ENCODE measurements at regions not wholly inside any gene's neighbourhood (a gene's known extent, or its start where the extent isn't known, plus 50 kb on each side); places are given as distances from the start of the nearest gene placed in this dataset.
A peak's percentile ranks its signal among the peaks of the same experiment; 100 is the strongest.

DNA sequence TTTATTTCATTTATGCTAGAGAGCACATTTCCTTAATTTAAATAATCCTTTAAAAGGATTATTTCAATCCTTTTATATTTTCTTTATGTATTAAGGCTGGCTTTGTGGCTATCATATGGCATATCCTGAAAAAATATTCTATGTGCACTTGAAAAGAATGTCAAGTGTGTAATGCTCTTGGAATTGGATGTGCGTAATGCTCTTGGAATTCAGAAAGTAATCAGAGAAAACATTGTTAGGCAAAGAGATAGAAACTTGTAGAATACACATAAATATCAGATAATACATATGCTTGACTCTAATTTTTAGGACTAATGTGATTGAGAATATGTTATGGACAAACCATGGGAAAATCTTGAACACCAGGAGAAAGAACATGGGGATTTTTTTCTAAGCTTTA lies 197.5 kb upstream of the COL3A1 start:
- H3K9me3 ChIP-seq, result no peaks in the 10 kb centered on the region
- TF ChIP-seq EP300 (IDR thresholded peaks at IDR 0.05) (no peak), POLR2A (IDR thresholded peaks at IDR 0.05) (no peak), CTCF (IDR thresholded peaks at IDR 0.05) (no peak)
- no peaks in the 10 kb centered on the region for H3K4me1 ChIP-seq (ENCODE audit: insufficient read depth)
- 91 to 98% (median 97%) methylated on average over 1 of the region's 1 CpG for WGBS, 3 donors
- no peak overlapping the region for H3K4me3 ChIP-seq
- no peak for DNase-seq
- H3K27ac ChIP-seq, result no peak overlapping the region
- no peaks in the 10 kb centered on the region for H3K27me3 ChIP-seq
- intact Hi-C loops (cut with DNase I), result no loop called here
- no peaks in the 10 kb centered on the region for H3K36me3 ChIP-seq

- H3K36me3 ChIP-seq, result no peaks in the 10 kb centered on the region
- no peaks in the 10 kb centered on the region for H3K4me1 ChIP-seq (ENCODE audit: insufficient read depth)
- H3K4me3 ChIP-seq, result no peak overlapping the region
- H3K27ac ChIP-seq, result no peak overlapping the region
- WGBS, 3 donors, result 91 to 96% (median 91%) methylated on average over 1 of the region's 1 CpG
- no peak for TF ChIP-seq EP300 (IDR thresholded peaks at IDR 0.05)
- TF ChIP-seq POLR2A (IDR thresholded peaks at IDR 0.05), result no peak
- no peak for TF ChIP-seq CTCF (IDR thresholded peaks at IDR 0.05)
- intact Hi-C loops (cut with DNase I), result loop anchor here in 2 of 4 donors (10.0 kb wide), 1 partner anchor 190 kb away; the partner anchor contains the start of gene COL3A1 (in 2 of the 2)
- no peak for DNase-seq
- no peaks in the 10 kb centered on the region for H3K27me3 ChIP-seq
- H3K9me3 ChIP-seq, result no peaks in the 10 kb centered on the region
These were observed 189.9 kb upstream of the COL3A1 start for GRCh38 chr2:188784269-188784762.

DNA sequence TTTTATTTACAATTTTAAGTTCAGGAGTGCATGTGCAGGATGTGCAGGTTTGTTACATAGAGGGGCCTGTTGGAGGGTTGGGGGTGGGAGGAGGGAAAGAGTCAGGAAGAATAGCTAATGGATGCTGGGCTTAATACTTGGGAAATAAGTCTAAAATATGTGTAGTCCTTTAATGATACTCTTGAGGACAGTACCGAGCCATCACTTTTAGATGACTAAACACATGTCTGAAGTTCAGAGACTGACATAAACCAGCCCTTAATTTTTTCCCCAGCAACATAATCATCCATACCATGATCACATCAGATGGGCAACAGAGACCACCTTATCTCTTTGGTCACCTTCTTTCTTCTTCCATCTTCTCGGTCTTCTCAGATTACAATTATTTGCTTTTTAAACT lies 189.1 kb upstream of the COL3A1 start:
- DNase-seq, result no peak
- Histone ChIP-seq H3K4me3 (no peak overlapping the region), H3K27ac (no peak overlapping the region), H3K36me3 (no peaks in the 10 kb centered on the region), H3K27me3 (no peaks in the 10 kb centered on the region), H3K4me1 (ENCODE audit: insufficient read depth) (no peaks in the 10 kb centered on the region), H3K9me3 (no peaks in the 10 kb centered on the region)
- TF ChIP-seq POLR2A (IDR thresholded peaks at IDR 0.05), result no peak
- TF ChIP-seq EP300 (IDR thresholded peaks at IDR 0.05), result no peak
- no peak for TF ChIP-seq CTCF (IDR thresholded peaks at IDR 0.05)
- 91 to 97% (median 96%) methylated on average over 2 of the region's 2 CpGs for WGBS, 3 donors
- intact Hi-C loops (cut with DNase I), result loop anchor here in 2 of 4 donors (10.0 kb wide), 1 partner anchor 190 kb away; the partner anchor contains the start of gene COL3A1 (in 2 of the 2)

DNA sequence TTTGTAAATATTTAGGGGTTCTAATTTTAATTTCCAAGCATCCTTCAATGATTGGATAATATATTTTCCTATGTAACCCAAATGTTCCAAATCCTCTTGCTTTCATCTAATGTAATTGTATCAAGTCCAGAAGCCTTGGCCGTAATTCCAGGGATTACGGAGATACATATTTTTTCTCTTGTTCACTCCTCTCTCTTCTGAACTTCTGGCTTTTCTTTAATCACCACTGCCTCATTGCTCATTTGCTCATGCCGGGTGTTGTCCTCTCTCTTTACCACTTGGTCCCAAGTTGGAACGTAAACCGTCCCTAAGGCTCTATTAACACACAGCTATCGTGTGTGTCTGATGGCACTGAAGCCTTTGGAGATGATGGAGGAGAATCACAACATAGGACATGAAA lies 188.7 kb upstream of the COL3A1 start:
- intact Hi-C loops (cut with DNase I), result loop anchor here in 2 of 4 donors (10.0 kb wide), 1 partner anchor 189 kb away; the partner anchor contains the start of gene COL3A1 (in 2 of the 2)
- Histone ChIP-seq H3K4me3 (no peak overlapping the region), H3K36me3 (no peaks in the 10 kb centered on the region)

More for the DNA sequence above, 188.7 kb upstream of the COL3A1 start:
- Histone ChIP-seq H3K27me3 (no peaks in the 10 kb centered on the region), H3K4me1 (ENCODE audit: insufficient read depth) (no peaks in the 10 kb centered on the region), H3K9me3 (no peaks in the 10 kb centered on the region), H3K27ac (peak overlapping the region in 1 of 2 donors; percentile 16)
- DNase-seq, result peak in 1 of 5 donors; percentile 18
- 59 to 85% (median 75%) methylated on average over 6 of the region's 6 CpGs for WGBS, 3 donors
- no peak for TF ChIP-seq CTCF (IDR thresholded peaks at IDR 0.05)
- no peak for TF ChIP-seq POLR2A (IDR thresholded peaks at IDR 0.05)
- no peak for TF ChIP-seq EP300 (IDR thresholded peaks at IDR 0.05)

Data from ovary (tissue), 7 donors.